PC-3 (cell line): ENCODE measurements at regions not wholly inside any gene's neighbourhood (a gene's known extent, or its start where the extent isn't known, plus 50 kb on each side); places are given as distances from the start of the nearest gene placed in this dataset.

Experiments
- ATAC-seq: fragments of 200-7000 bp; cut with Tn5 transposase; 2 replicates; pipeline ENCODE4 v1.9.1; 2020; ENCODE audit warnings: mild to moderate bottlenecking, moderate library complexity
- BruUV-seq: library from RNA; stranded (reverse); fragments of 400-500 nt; replicated peaks from 2 replicates; lab custom pipeline; 2021; lab: Mats Ljungman, UMichigan
- CTCF ChIA-PET: fragments of 300-600 bp; sonication (Branson Sonifier 250); formaldehyde crosslinking; loops from one replicate; lab custom pipeline; 2022; ENCODE audit warnings: antibody characterized with exemption; lab: Charles Lee
- POLR2A ChIA-PET: fragments of 300-600 bp; sonication (Branson Sonifier 250); formaldehyde crosslinking; loops from one replicate; lab custom pipeline; 2022; ENCODE audit warnings: antibody characterized with exemption; ENCODE audit not compliant: unreplicated experiment; lab: Charles Lee
- DNase-seq: peaks from one replicate; pipeline ENCODE4 v3.0.0-alpha.2; 2015
- H2AFZ ChIP-seq: fragments of 300-600 bp; sonication (generic); 2 replicates; pipeline ENCODE4 v1.6.0; 2016; ENCODE audit warnings: antibody characterized with exemption, low read length
- H3F3A ChIP-seq: fragments of 300-600 bp; sonication (generic); one replicate; pipeline ENCODE4 v1.6.0; 2017; ENCODE audit warnings: antibody characterized with exemption, low read length, control low read depth, mild to moderate bottlenecking; ENCODE audit not compliant: unreplicated experiment
- H3K27ac ChIP-seq: fragments of 300-600 bp; sonication (generic); 2 replicates; pipeline ENCODE4 v1.5.1; 2016; ENCODE audit warnings: mild to moderate bottlenecking, low read length
- H3K27me3 ChIP-seq: fragments of 300-600 bp; sonication (generic); 2 replicates; pipeline ENCODE4 v1.6.1; 2016; ENCODE audit warnings: low read length, mixed read lengths
- H3K36me3 ChIP-seq: fragments of 300-600 bp; sonication (generic); 2 replicates; pipeline ENCODE4 v1.6.1; 2016; ENCODE audit warnings: low read depth, mixed run types, low read length, mixed read lengths
- H3K4me1 ChIP-seq: fragments of 300-600 bp; sonication (generic); 2 replicates; pipeline ENCODE4 v1.5.1; 2016; ENCODE audit warnings: low read length; ENCODE audit not compliant: insufficient read depth
- H3K4me2 ChIP-seq: fragments of 300-600 bp; sonication (generic); 2 replicates; pipeline ENCODE4 v1.6.0; 2016; ENCODE audit warnings: low read length
- H3K4me3 ChIP-seq: fragments of 300-600 bp; sonication (generic); 2 replicates; pipeline ENCODE4 v1.5.1; 2016; ENCODE audit warnings: mild to moderate bottlenecking, low read length, mixed read lengths
- H3K79me2 ChIP-seq: fragments of 300-600 bp; sonication (generic); 2 replicates; pipeline ENCODE4 v1.6.1; 2017; ENCODE audit warnings: low read length, mixed read lengths
- H3K9ac ChIP-seq: fragments of 300-600 bp; sonication (generic); 2 replicates; pipeline ENCODE4 v1.6.0; 2016; ENCODE audit warnings: mild to moderate bottlenecking, low read length
- H3K9me2 ChIP-seq: fragments of 300-600 bp; sonication (generic); replicated peaks from 2 replicates; pipeline ENCODE4 v1.6.1; 2016; ENCODE audit warnings: mixed run types, low read length, mixed read lengths
- H3K9me3 ChIP-seq: fragments of 300-600 bp; sonication (generic); 2 replicates; pipeline ENCODE4 v1.6.1; 2016; ENCODE audit warnings: low read length, mixed read lengths
- H4K20me1 ChIP-seq: fragments of 300-600 bp; sonication (generic); 2 replicates; pipeline ENCODE4 v1.6.1; 2016; ENCODE audit warnings: low read length, mixed read lengths
- CTCF ChIP-seq: fragments of 300-600 bp; sonication (generic); conservative IDR thresholded peaks from 2 replicates; pipeline ENCODE4 v1.5.1; 2017; ENCODE audit warnings: antibody characterized with exemption, low read depth, mild to moderate bottlenecking, low read length
- EZH2 ChIP-seq: fragments of 300-600 bp; sonication (generic); IDR thresholded peaks from one replicate; pipeline ENCODE4 v1.6.1; 2017; ENCODE audit warnings: antibody characterized with exemption, mild to moderate bottlenecking, low read length; ENCODE audit not compliant: unreplicated experiment
- EZH2phosphoT487 ChIP-seq: fragments of 300-600 bp; sonication (generic); IDR thresholded peaks from 2 replicates; pipeline ENCODE4 v1.6.1; 2018; ENCODE audit warnings: mild to moderate bottlenecking, antibody characterized with exemption, low read length, borderline replicate concordance
- intact Hi-C: fragments of 100-400 bp; cut with micrococcal nuclease; formaldehyde crosslinking; loops from 2 replicates; pipeline ENCODE4 v1.9.0; 2023

- H3K27ac ChIP-seq, result no peak overlapping the region
- H3K9ac ChIP-seq, result no peak overlapping the region
- no TSS peak for BruUV-seq
- DNase-seq, result no peak
- no peak for TF ChIP-seq EZH2
- TF ChIP-seq CTCF, result no peak
- no peak for TF ChIP-seq EZH2phosphoT487
- no peaks in the 10 kb centered on the region for H3F3A ChIP-seq
- no peaks in the 10 kb centered on the region for H3K9me2 ChIP-seq
- no peaks in the 10 kb centered on the region for H3K27me3 ChIP-seq
- ChIA-PET POLR2A (no interaction called here), CTCF (no interaction called here)
- no peaks in the 10 kb centered on the region for H4K20me1 ChIP-seq
- ATAC-seq, result no peak
- intact Hi-C loops, result no loop called here
- H3K4me3 ChIP-seq, result no peak overlapping the region
- peaks cover 4% of the 10 kb centered on the region; the same call in 1 of the 2 replicates for H3K4me1 ChIP-seq
- H3K4me2 ChIP-seq, result no peak overlapping the region
- no peaks in the 10 kb centered on the region for H3K9me3 ChIP-seq
- H3K79me2 ChIP-seq, result no peaks in the 10 kb centered on the region
- H2AFZ ChIP-seq, result no peak overlapping the region
- H3K36me3 ChIP-seq, result peaks cover 3% of the 10 kb centered on the region; the same call in 1 of the 2 replicates
Observed at GRCh38 chr14:26738571-26738970, 140.7 kb upstream of the NOVA1 start.

DNA sequence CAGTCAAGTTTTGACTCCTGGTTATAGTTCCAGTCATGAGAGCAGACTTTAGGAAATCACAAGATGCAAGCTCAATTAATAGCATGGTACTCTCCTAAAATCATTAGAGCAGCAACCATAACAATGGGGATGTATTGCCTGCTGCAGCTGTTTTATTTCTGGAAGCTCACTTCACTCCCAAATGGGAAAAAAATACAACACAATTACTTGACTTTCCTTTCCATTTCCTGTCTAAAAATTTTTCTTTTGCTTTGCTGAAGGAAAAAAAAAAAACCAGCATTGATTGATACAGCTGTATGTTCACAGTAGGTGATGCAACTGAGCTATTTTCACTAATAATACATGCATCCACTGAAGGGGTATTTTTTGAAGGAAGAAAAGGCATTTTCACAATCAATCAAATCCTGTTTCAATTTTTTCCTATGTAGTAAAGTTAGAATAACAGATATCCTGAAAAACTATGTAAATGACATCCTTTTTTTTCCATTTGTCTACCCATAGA is 143.9 kb upstream of the NOVA1 start:
- no peaks in the 10 kb centered on the region for H4K20me1 ChIP-seq
- H2AFZ ChIP-seq, result no peak overlapping the region
- CTCF ChIA-PET, result no interaction called here
- no peaks in the 10 kb centered on the region for H3F3A ChIP-seq
- peaks cover 4% of the 10 kb centered on the region; the same call in 1 of the 2 replicates for H3K4me1 ChIP-seq
- H3K4me2 ChIP-seq, result no peak overlapping the region
- ATAC-seq (no peak), DNase-seq (no peak)
- POLR2A ChIA-PET, result no interaction called here
- no peaks in the 10 kb centered on the region for H3K9me3 ChIP-seq
- no peaks in the 10 kb centered on the region for H3K27me3 ChIP-seq
- H3K27ac ChIP-seq, result no peak overlapping the region
- TF ChIP-seq EZH2, result no peak
- no peak for TF ChIP-seq EZH2phosphoT487
- no peak for TF ChIP-seq CTCF
- no peak overlapping the region for H3K9ac ChIP-seq
- H3K4me3 ChIP-seq, result no peak overlapping the region
- H3K9me2 ChIP-seq, result no peaks in the 10 kb centered on the region
- no peaks in the 10 kb centered on the region for H3K36me3 ChIP-seq
- no peaks in the 10 kb centered on the region for H3K79me2 ChIP-seq
- no TSS peak for BruUV-seq
- intact Hi-C loops, result no loop called here

GRCh38 chr14:26743284-26743683 is 145.5 kb upstream of the NOVA1 start:
- peak; percentile 14 for DNase-seq
- peaks cover 4% of the 10 kb centered on the region; the same call in 1 of the 2 replicates for H3K4me1 ChIP-seq
- TF ChIP-seq EZH2phosphoT487, result no peak
- no peak for TF ChIP-seq CTCF
- TF ChIP-seq EZH2, result no peak
- no peak overlapping the region for H3K4me2 ChIP-seq
- intact Hi-C loops, result no loop called here
- H4K20me1 ChIP-seq, result no peaks in the 10 kb centered on the region
- H3K27me3 ChIP-seq, result no peaks in the 10 kb centered on the region
- no peaks in the 10 kb centered on the region for H3K36me3 ChIP-seq
- no peaks in the 10 kb centered on the region for H3F3A ChIP-seq
- no peak overlapping the region for H3K9ac ChIP-seq
- BruUV-seq, result no TSS peak
- CTCF ChIA-PET, result no interaction called here
- no peaks in the 10 kb centered on the region for H3K79me2 ChIP-seq
- POLR2A ChIA-PET, result no interaction called here
- no peaks in the 10 kb centered on the region for H3K9me2 ChIP-seq
- no peak overlapping the region for H3K4me3 ChIP-seq
- H2AFZ ChIP-seq, result no peak overlapping the region
- H3K9me3 ChIP-seq, result no peaks in the 10 kb centered on the region
- H3K27ac ChIP-seq, result no peak overlapping the region
- ATAC-seq, result no peak
